ENCODE measurements at regions not wholly inside any gene's neighbourhood (a gene's known extent, or its start where the extent isn't known, plus 50 kb on each side); places are given as distances from the start of the nearest gene placed in this dataset.

DNA sequence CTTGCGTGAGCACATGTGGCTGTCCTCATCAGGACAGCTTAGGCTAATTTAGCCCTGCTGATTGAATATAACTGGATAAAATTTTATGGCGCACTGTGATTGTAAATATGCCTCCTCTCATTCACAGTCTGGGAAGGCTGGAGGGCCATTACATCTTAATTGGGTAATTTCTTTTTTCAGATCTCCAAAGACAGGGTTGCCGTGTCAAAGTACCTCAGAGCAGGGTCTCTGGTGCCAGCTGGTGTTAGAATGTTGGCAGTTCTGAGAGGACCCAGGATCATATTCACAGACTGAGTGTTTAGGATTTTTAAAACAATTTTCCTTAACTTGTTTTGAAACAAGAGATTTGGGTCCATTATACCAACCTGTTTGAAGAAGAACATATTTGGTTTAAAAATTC is 455.7 kb upstream of the TLE4 start:
- no peak for DNase-seq

DNA sequence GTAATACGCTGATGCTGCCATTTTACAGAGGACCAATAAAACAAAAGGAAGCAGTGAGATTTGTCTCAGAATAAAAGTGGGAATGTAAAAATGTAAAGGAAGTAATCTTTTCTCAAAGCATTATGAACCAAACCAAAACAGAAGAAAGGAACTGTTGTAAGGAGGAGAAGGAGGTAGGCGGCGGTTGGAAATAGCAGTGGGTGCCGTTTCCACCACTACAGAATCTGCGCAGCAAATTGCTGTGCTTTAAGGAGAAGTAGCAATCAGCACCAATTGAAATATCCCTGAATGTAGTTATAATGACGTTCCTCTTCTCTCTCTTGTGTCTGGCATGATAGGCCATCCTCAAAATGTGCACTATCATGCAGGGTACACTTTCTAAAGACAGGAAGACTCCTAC is 455.1 kb upstream of the TLE4 start:
- no peak for DNase-seq

DNA sequence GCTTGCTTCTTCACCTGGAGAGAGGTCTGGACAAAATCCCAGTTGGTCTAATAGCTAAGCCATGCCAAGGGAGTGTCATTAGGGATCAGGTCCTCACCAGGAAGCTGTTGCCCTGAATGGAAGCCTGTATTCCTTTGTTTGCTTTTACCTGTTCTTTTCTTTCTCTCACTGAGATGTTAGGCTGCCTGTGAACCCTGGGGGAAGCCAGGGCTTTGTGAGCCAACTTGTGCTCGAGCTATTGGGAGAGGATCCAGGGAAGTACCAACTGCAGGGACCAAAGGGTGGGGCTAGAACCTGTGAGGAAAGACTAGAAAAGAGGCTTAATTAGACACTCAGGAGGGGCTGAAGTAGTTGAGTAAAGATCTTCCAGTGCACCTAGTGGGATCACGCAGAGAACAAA is 451.2 kb upstream of the TLE4 start:
- DNase-seq = no peak

DNA sequence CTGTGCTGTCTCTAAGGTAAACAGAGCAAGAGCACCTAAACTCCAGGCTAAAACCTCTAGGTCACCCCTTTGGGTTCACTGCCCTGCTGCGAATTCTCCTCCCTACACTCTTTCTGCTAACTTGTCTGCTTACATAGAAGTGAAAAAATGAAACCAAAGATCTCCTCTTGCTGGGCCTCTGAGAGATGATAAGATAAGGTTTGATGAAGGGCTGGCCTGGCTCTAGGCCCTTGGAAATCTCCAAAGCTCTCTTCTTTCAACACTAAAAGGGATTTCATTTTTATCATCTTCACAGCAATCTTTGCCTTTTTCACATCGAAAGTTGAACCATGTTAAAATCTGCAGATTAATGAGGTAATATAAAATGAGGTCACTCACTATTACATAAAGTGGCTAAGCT is 450.8 kb upstream of the TLE4 start:
- DNase-seq = no peak

DNA sequence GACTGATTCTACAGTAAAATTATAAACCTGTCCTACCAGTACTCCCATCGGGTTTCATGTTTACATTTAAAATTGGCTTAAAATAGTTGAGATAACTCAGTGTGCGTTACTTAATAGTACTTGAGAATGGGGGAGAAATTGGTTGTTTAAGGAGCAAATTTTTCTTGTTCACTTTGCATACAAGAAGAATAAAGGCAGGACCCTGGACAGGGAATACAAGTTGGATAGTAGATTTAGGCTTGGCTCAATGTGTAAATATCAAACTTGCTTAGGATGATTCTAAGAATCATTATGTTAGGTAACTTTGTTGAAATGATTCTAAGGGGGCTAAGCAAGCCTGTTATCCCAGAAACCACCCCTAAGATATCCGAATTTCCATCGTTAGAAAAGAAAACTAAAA is 448.4 kb upstream of the TLE4 start:
- DNase-seq = no peak

DNA sequence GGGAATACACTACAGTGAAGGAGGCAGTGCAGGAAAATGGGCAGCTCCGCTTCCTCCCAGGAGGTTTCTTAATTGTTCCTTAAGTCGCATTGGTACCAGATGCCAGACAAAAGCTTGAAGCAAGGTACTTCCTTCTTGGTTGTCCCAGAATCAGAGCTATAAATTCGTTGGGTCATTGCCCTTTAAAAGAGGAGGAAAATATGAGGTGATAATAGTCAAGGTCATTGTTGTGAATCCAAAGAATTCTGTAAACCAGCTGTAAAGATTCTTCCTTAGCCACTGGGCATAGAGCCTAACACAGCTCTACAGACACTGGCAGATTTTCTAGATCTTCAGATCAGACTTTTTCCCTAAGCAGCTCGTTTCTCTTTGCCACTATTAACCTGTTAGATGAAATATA is 444.1 kb upstream of the TLE4 start:
- DNase-seq = no peak

DNA sequence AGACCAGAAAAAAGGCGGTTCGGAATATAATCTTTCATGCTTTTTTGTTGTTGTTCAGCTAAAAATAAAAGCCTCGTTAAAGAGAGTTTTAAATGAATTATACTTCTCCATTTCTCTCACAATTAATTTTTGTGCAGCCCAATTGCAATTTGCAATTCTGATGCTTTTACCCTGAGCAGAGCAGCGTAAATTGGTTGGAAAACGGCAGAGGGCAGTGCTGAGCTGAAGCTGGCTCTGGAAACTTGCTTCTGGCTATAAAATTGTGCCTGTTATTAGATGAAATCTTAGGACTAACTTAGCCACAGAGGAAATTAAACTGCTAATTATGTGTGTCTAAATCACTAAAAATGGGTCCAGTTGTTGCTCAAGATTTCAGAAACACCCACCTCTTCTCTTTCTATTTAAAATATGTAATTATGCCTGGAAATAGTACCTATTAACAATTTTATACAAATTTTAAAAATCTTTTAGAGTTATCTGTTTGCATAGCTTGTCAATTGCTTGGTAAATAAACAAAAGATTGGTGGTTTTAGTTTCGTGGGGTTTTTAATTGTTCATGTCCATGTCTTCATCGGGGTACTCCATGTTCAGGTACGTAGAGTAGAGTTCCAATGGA is 441.8 kb upstream of the TLE4 start:
- peak; percentile 18 for DNase-seq

DNA sequence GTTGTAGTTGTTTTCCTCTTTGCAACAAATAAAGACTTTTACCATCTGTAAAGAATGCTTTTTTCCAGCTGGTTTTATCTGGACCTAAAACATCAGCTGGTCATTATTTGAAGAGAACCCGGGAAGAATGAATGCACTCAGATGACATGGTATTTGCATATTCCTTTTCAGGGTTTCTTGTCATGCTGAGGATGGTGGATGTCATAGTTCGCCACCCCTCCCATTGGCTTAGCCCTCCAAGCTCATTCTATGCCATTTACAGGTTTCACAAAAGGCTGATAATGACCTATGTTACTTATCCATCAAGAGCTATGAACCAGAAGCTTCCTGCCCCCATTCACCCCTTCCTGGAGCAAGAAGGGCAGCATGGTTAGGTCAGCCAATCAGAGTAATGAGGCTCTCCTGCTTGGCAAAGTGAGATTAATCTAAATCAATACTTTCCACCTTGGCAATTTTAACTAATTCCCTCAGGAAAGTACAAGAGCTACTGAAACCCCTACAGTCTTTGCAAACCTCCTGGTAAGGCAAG is 440.5 kb upstream of the TLE4 start:
- no peak for DNase-seq

DNA sequence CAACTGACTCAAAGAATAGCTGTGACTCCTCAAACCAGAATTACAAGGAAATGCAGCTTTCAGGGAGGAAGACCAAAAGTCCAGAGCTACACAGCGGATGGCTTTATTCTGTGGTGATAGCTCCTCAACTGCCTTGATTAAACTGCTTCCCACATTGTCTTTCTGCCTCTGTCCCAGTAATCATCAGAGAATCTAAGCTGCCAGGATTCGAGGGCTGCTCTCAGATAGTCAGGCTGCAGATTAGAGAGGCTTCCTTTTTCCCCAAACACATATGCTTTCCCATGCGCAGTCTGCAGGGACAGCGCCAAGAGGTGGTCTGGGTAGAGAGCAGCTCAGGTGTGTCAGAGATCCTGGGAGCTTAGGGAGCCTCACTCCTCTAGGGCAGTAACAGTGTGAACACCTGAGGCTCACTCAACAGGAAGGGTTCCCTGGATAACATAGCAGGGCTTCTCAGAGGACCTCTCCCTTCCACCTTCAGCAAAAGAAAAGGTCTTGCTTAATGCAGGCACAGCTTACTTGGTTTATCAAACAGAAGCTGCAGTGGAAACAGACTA is 439.9 kb upstream of the TLE4 start:
- no peak for DNase-seq

DNA sequence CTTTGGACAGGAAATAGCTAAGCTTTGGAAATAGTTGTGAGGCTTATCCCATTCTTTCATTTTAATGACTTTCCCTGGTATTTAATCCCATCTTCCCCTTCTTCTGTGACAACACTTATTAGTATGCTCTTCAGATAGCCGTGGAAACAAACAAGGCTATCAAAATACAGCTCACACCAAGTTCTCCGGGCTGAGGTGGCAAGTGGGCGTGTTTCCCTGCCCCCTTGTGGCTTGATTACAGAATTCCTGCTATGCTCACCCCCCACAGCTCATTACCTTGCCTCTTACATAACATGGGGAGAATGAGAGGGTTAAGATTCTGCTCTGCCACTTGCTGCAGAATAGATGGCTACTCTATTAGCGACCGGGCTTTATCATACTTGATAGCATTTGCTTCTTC is 437.1 kb upstream of the TLE4 start:
- DNase-seq = peak; percentile 2

DNA sequence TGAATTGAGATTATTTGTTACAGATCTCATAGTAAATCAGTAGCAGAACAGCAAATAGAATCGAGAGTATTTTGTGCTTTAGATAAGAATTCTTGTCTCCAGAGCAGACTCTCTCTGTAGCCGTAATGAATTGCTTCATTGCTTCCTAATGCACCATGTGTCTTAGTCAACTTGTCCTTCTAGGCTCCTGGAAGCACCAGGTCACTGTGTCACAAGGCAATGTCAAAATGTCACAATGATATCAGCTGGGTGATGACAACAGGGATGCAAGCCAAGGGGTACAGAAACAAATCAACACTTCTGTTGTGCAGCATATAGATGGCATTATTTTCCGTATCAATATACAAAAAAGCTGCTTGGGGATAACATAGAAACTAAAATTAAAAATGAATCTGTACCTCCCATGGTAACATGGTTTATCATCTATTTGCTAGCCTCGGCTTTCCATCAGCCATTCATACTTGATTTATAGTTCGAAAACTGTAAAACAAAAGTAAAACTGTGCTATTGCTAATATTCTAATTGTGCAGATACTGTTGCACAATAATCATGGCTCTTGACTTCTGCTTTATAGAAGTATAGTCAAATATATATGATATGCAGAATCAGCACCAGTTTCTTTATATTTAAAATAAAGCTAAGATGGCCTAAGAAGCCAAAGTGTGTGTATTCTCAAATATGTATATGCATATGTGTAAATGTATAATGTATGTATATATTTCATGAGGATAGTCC is 435.9 kb upstream of the TLE4 start:
- no peak for DNase-seq

DNA sequence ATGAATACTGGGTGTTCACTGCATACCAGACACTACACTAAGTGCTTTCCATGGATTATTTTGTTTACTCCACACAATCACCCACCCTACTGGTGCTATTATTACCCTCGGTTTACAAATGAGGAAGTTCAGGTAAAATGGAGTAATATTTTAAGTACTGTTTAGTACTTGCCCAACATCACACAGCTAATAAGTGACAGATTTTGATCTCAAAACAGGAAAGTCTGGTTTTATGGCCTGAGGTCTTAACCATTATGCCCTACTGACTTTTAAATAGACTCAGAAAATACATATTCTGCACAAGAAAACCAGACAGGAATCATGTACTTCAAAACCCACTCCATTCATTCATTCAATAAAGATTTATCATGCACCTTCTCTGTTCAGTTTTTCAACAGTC is 431.0 kb upstream of the TLE4 start:
- no peak for DNase-seq

DNA sequence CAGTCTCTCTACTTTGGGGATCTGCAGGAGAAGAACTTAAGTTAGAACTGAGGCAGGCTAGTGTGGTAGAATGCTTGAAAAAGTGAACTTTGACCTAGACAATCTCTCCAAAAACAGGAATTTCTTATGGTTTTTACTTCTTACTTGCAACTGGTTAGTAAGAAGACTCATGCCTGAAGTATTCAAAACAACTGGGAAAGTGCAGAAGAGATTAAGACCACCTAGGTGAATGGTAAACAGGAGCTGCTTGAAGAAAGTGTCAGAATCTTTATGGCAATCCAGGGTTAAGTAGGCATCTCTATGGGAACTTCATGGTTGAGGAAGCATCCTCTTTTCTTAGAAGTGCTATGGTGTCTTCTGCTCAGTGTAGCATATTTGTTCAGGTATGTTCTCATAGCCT is 428.6 kb upstream of the TLE4 start:
- no peak for DNase-seq

DNA sequence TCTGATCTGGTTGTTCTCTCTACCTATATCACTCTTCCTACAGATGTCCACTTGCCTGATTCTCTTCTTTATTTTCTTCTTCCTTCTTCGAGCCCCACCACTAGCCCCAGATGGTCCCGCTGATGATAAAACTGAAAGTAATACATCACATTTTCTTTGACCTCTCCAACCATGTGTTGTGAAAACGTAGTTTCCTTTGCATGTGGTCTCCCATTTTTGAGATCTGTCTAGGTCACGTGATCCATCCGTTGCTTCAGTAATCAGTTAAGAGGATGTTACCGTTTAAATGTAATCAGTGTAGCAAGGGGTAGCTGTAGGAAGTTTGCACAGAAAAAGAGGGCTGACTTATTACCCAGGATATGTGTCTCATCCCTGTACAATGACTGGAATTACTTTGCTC is 426.3 kb upstream of the TLE4 start:
- no peak for DNase-seq

DNA sequence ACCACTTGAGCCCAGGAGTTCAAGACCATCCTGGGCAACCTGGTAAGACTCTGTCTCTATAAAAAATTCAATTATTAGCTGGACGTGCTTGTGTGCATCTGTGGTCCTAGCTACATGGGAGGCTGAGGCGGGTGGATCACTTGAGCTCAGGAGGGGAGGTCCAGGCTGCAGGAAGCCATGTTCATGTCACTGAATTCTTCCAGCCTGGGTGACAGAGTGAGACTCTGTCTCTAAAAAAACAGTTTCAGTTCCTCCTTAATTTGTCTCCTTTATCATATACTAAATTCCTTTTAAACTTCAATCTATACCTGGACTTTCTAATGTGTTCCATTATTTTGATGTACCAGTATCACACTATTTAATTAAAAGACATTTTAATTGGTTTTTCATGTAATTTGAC is 422.2 kb upstream of the TLE4 start:
- DNase-seq = no peak

DNA sequence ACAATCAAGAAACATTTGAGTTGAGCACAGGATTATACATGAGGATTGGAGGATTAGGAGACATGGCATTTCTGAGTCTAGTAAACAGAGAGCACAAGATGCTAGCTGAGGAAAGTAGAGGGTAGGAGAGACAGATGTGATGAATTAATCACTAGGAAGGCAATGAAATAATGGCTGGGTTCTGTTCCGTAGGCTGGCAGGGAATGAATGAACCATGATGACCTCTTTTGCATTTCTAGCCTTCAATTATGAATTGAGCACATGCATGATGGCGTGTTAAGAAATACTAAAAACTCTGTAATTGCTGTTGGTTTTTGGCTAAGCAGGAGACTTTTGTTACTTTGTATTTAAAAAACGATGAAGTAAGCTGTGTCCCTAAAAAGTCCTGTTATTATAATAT is 420.0 kb upstream of the TLE4 start:
- DNase-seq = no peak

DNA sequence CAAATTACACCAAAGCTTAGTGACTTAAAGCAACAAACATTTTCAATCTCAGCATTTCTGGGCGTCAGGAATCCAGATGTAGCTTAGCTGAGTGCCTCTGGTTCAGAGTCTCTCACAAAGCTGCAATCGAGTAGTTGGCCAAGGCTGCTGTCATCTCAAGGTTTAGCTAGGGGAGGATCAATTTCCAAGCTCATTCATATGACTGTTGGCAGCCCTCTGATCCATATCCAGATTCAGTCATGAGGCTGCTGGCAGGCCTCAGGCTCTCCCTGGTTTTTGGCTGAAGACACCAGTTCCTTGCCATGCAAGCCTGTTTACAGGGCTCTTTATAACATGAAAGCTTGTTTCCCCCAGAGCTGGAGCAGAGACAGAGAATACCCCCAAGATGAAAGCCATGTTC is 419.5 kb upstream of the TLE4 start:
- no peak for DNase-seq

DNA sequence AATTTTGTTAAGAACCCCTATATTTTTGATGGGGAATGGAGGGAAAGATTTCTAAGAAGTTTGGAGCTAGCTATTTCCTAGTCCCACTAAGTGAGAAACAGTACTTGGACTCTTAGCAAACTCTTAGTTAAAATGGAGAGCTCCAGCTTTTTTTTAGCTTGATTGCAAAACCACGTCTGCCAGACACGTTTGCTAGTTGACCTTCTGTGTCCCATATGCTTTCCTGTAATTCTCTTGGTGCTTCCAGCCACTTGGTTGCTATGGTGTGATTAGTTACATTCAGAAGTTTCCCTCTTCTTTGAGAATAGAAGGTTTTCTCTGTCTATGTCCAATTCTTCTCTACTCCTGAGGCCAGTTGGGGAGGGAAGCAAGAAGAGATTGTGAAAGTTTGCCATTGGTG is 417.0 kb upstream of the TLE4 start:
- no peak for DNase-seq

DNA sequence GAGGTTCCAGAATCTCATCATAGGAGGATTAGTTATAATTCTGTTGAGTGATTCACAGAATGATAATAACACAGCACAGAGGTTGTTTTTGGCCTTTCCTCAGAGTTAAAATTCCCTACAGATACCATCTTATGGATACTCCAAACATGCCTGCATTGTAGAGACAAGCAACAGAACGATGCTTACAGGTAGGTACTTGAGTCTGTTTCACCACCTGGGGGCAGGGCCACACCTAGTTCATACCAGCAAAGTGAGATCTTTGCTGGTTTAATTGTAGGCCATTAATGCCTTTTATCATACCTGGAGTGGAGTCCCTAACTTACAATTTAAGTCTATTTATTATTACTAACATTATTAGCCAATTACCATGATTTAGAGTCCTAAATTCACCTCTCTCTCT is 416.5 kb upstream of the TLE4 start:
- no peak for DNase-seq

DNA sequence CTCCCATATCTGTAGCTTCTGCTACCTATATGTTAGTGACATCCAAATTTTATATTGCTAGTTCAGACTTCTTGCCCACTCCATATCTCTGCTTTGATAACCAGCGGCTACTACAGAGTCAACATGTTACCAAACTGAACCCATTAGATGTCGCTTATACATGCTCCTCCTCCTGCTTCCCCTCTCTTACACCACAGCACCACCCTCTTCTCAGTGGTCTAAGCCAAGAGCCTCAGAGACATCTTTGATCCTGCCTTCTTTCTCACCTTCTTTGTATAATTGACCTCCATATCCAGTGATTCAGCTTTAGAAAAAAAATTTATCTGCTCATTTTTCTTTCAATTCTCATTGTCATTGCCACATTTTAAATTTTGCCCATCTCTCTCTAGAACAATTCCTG is 408.2 kb upstream of the TLE4 start:
- DNase-seq = no peak

DNA sequence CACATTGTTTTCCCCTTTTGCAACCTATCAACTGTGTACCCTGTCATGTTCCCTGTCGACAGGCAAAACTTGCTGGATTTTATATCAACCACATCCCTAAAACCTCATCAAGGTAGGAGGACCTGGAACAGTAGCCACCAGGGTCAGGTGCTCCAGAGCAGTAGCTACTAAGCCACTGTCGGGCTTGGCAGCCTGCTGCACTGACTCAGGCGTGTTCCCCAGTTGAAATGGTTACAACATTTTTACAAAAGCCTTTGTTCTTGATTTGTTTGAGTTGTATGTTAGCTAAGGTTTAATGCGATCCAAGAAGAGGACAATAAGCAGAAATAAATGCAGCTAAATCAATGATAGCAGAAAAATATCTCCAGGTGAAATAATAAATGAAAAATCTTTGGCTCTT is 407.4 kb upstream of the TLE4 start:
- DNase-seq = no peak

DNA sequence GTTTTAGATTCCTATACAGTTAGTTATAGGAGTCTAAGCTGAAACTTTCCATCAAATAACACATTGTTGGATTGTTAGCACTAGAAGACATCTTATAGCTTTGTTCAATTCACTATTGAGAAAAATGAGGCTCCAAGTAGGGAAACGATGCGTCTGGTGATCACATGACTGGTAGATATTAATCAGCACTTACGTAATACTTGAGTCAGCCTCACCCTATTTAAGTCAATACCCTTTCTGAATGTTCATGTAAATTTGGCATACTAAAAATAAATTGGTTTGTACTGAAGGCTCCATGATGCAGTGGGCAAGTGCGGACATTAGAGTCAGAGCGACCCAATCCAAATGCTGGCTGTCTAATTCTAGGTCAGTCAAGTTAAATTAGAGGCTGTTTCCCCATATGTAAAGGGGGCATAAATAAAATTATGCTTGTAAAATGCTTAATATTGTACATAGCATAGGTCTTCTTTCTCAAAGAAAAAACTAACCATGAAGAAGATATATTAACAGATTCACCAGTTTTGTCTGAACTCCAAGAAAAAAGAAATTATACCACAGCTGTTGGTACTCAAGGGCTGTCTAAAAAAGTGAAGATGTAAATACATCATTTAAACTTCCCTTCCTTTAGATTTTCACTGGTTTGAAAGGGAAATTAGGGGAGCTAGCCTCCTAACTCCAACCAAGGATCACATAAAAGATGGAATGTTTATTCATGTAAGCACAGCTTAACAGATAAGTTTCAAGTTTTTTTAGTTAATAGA is 406.6 kb upstream of the TLE4 start:
- no peak for DNase-seq

DNA sequence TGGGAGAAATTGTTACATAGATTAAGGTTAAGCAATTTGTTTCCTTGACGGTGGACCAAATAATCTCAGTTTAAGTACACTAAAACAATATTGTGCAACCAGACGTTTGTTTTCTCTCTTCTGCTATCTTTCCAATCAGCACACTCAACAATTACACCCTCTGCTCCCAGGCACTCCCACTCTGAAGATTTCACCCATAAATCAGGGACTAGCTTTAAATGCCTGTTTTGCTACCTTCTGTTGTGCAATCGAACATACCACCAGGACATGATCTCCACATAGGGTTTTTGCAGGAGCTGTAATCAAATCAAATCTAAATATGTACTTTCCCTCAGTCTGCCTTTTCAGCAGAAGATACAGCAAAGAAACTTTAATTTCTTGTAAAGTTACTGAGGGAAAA is 405.8 kb upstream of the TLE4 start:
- DNase-seq = no peak

DNA sequence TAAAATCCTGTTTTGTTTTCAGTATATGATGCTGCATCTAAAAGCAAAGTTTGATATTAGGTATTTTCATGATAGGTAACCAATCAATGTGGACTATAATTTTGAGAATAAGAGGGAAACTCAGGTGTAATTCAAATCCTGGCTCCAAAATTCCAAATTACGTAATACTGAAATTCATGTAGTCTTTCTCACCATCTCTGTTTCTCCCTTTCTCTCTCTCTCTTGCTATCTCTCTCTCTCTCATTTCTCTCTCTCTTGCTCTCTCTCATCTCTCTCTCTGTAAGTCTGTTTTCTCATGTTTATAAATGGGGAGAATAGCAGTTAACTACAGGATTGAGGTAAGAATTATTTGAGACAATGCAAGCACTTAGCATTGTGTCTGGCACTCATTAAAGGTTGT is 401.1 kb upstream of the TLE4 start:
- DNase-seq = no peak

Measured in RPMI8226 (cell line).